ENCODE measurements at regions not wholly inside any gene's neighbourhood (a gene's known extent, or its start where the extent isn't known, plus 50 kb on each side); places are given as distances from the start of the nearest gene placed in this dataset.

GRCh38 chr16:66240088-66240487 is 126.4 kb upstream of the CDH5 start:
- H3K4me3 ChIP-seq (ENCODE audit: insufficient read depth, low read depth, low read length) = no peak overlapping the region
- no peak overlapping the region for H3K9ac ChIP-seq (ENCODE audit: low read length)
- no peak for TF ChIP-seq CTCF (IDR thresholded peaks at IDR 0.05; ENCODE audit: insufficient read depth, low read depth, low read length)
- TF ChIP-seq EZH2 (IDR thresholded peaks at IDR 0.05; ENCODE audit: insufficient read depth, low read length) = no peak
- DNase-seq (ENCODE audit: low read depth) = no peak
- peaks cover 2% of the 10 kb centered on the region for H3K4me1 Mint-ChIP-seq (ENCODE audit: low read depth, unreplicated experiment)
- no peak overlapping the region for H3K27ac ChIP-seq (ENCODE audit: low read depth, low read length)
- H3K9me3 Mint-ChIP-seq (ENCODE audit: unreplicated experiment) = peaks cover 17% of the 10 kb centered on the region
- peaks cover 6% of the 10 kb centered on the region for H3K27me3 ChIP-seq (ENCODE audit: insufficient read depth, low read length)
- H3K4me1 ChIP-seq (ENCODE audit: insufficient read depth, low read length) = no peaks in the 10 kb centered on the region
- H3K36me3 Mint-ChIP-seq (ENCODE audit: low read depth, unreplicated experiment) = peaks cover 2% of the 10 kb centered on the region
- H3K9me3 ChIP-seq (ENCODE audit: insufficient read depth, low read depth, low read length) = peaks cover 9% of the 10 kb centered on the region
- H3K4me2 ChIP-seq (ENCODE audit: low read length) = no peak overlapping the region
- H4K20me1 ChIP-seq (ENCODE audit: insufficient read depth, low read length) = no peaks in the 10 kb centered on the region
- H3K27ac Mint-ChIP-seq (ENCODE audit: unreplicated experiment) = no peak overlapping the region
- no peaks in the 10 kb centered on the region for H3K36me3 ChIP-seq (ENCODE audit: insufficient read depth, low read length)
- FAIRE-seq = no peak
- no peak overlapping the region for H3K4me3 Mint-ChIP-seq (ENCODE audit: unreplicated experiment)
- H3K79me2 ChIP-seq (ENCODE audit: insufficient read depth, low read length) = no peaks in the 10 kb centered on the region
- H2AFZ ChIP-seq (ENCODE audit: low read depth, low read length) = no peak overlapping the region
- H3K27me3 Mint-ChIP-seq (ENCODE audit: low read depth, unreplicated experiment) = peaks cover 30% of the 10 kb centered on the region

- no peak overlapping the region for H3K4me3 Mint-ChIP-seq (ENCODE audit: unreplicated experiment)
- DNase-seq (ENCODE audit: low read depth) (peak; percentile 39), FAIRE-seq (no peak)
- H4K20me1 ChIP-seq (ENCODE audit: insufficient read depth, low read length) = no peaks in the 10 kb centered on the region
- peaks cover 2% of the 10 kb centered on the region for H3K4me1 Mint-ChIP-seq (ENCODE audit: low read depth, unreplicated experiment)
- no peaks in the 10 kb centered on the region for H3K36me3 ChIP-seq (ENCODE audit: insufficient read depth, low read length)
- TF ChIP-seq CTCF (IDR thresholded peaks at IDR 0.05; ENCODE audit: insufficient read depth, low read depth, low read length) (no peak), EZH2 (IDR thresholded peaks at IDR 0.05; ENCODE audit: insufficient read depth, low read length) (no peak)
- no peaks in the 10 kb centered on the region for H3K4me1 ChIP-seq (ENCODE audit: insufficient read depth, low read length)
- H3K27me3 ChIP-seq (ENCODE audit: insufficient read depth, low read length) = peaks cover 9% of the 10 kb centered on the region
- peaks cover 28% of the 10 kb centered on the region for H3K27me3 Mint-ChIP-seq (ENCODE audit: low read depth, unreplicated experiment)
- no peak overlapping the region for H3K4me2 ChIP-seq (ENCODE audit: low read length)
- H3K79me2 ChIP-seq (ENCODE audit: insufficient read depth, low read length) = no peaks in the 10 kb centered on the region
- no peak overlapping the region for H3K4me3 ChIP-seq (ENCODE audit: insufficient read depth, low read depth, low read length)
- H3K27ac Mint-ChIP-seq (ENCODE audit: unreplicated experiment) = no peak overlapping the region
- H2AFZ ChIP-seq (ENCODE audit: low read depth, low read length) = no peak overlapping the region
- H3K36me3 Mint-ChIP-seq (ENCODE audit: low read depth, unreplicated experiment) = peaks cover 2% of the 10 kb centered on the region
- H3K9me3 ChIP-seq (ENCODE audit: insufficient read depth, low read depth, low read length) = peaks cover 9% of the 10 kb centered on the region
- no peak overlapping the region for H3K9ac ChIP-seq (ENCODE audit: low read length)
- H3K9me3 Mint-ChIP-seq (ENCODE audit: unreplicated experiment) = peaks cover 19% of the 10 kb centered on the region
- no peak overlapping the region for H3K27ac ChIP-seq (ENCODE audit: low read depth, low read length)
Observed at GRCh38 chr16:66238696-66239095, 127.8 kb upstream of the CDH5 start.

- no peak overlapping the region for H3K27ac ChIP-seq (ENCODE audit: low read depth, low read length)
- H3K4me1 Mint-ChIP-seq (ENCODE audit: low read depth, unreplicated experiment) = peaks cover 2% of the 10 kb centered on the region
- H3K27me3 ChIP-seq (ENCODE audit: insufficient read depth, low read length) = peaks cover 22% of the 10 kb centered on the region
- no peak overlapping the region for H3K4me3 Mint-ChIP-seq (ENCODE audit: unreplicated experiment)
- no peak overlapping the region for H3K4me3 ChIP-seq (ENCODE audit: insufficient read depth, low read depth, low read length)
- H4K20me1 ChIP-seq (ENCODE audit: insufficient read depth, low read length) = no peaks in the 10 kb centered on the region
- H3K36me3 Mint-ChIP-seq (ENCODE audit: low read depth, unreplicated experiment) = peaks cover 2% of the 10 kb centered on the region
- H3K27me3 Mint-ChIP-seq (ENCODE audit: low read depth, unreplicated experiment) = peaks cover 41% of the 10 kb centered on the region
- no peak overlapping the region for H3K9ac ChIP-seq (ENCODE audit: low read length)
- FAIRE-seq (no peak), DNase-seq (ENCODE audit: low read depth) (no peak)
- H3K4me1 ChIP-seq (ENCODE audit: insufficient read depth, low read length) = no peaks in the 10 kb centered on the region
- peaks cover 9% of the 10 kb centered on the region for H3K9me3 ChIP-seq (ENCODE audit: insufficient read depth, low read depth, low read length)
- H3K79me2 ChIP-seq (ENCODE audit: insufficient read depth, low read length) = no peaks in the 10 kb centered on the region
- no peak overlapping the region for H3K4me2 ChIP-seq (ENCODE audit: low read length)
- H3K36me3 ChIP-seq (ENCODE audit: insufficient read depth, low read length) = no peaks in the 10 kb centered on the region
- peaks cover 20% of the 10 kb centered on the region for H3K9me3 Mint-ChIP-seq (ENCODE audit: unreplicated experiment)
- no peak overlapping the region for H2AFZ ChIP-seq (ENCODE audit: low read depth, low read length)
- H3K27ac Mint-ChIP-seq (ENCODE audit: unreplicated experiment) = no peak overlapping the region
- TF ChIP-seq EZH2 (IDR thresholded peaks at IDR 0.05; ENCODE audit: insufficient read depth, low read length) (no peak), CTCF (IDR thresholded peaks at IDR 0.05; ENCODE audit: insufficient read depth, low read depth, low read length) (no peak)
Observed at GRCh38 chr16:66236301-66236700, 130.2 kb upstream of the CDH5 start.
